Astrocyte of the spinal cord (primary cell): ENCODE measurements at regions not wholly inside any gene's neighbourhood (a gene's known extent, or its start where the extent isn't known, plus 50 kb on each side); places are given as distances from the start of the nearest gene placed in this dataset.
A peak's percentile ranks its signal among the peaks of the same experiment; 100 is the strongest.

ENCODE experiments used
- DNase-seq: peaks from one replicate; pipeline ENCODE4 v3.0.0; 2011; ENCODE audit warnings: low read depth, low spot score
- H3K4me3 ChIP-seq: 2 replicates; pipeline ENCODE4 v1.5.1; 2011; ENCODE audit warnings: low read depth, mild to moderate bottlenecking, low read length, moderate library complexity
- CTCF ChIP-seq: IDR thresholded peaks from 2 replicates; pipeline ENCODE4 v1.5.1; 2012; ENCODE audit warnings: low read depth, mild to moderate bottlenecking, low read length, inconsistent platforms
- in situ Hi-C: cut with HindIII; loops from 2 replicates; pipeline ENCODE4 v1.10.0; 2017; ENCODE audit warnings: low sequenced_read_pairs

- H3K4me3 ChIP-seq = no peak overlapping the region
- in situ Hi-C loops = no loop called here
- DNase-seq = no peak
- TF ChIP-seq CTCF = no peak
Measured at GRCh38 chr20:59493926-59494325, 110.4 kb upstream of the PHACTR3 start.

- DNase-seq = no peak
- in situ Hi-C loops = no loop called here
Measured at GRCh38 chr20:59495166-59495565, 109.2 kb upstream of the PHACTR3 start.

GRCh38 chr20:59495894-59496510 lies 108.3 kb upstream of the PHACTR3 start:
- no peak overlapping the region for H3K4me3 ChIP-seq
- in situ Hi-C loops = no loop called here
- peak; percentile 94 for TF ChIP-seq CTCF
- peak; percentile 61 for DNase-seq

More at GRCh38 chr20:59495166-59495565, 109.2 kb upstream of the PHACTR3 start:
- H3K4me3 ChIP-seq = no peak overlapping the region
- no peak for TF ChIP-seq CTCF

GRCh38 chr20:59498291-59498690 lies 106.0 kb upstream of the PHACTR3 start:
- no peak for TF ChIP-seq CTCF
- no peak overlapping the region for H3K4me3 ChIP-seq
- in situ Hi-C loops = no loop called here
- no peak for DNase-seq

- in situ Hi-C loops = no loop called here
- TF ChIP-seq CTCF = no peak
- no peak for DNase-seq
- no peak overlapping the region for H3K4me3 ChIP-seq
Measured at GRCh38 chr20:59499863-59500262, 104.5 kb upstream of the PHACTR3 start.

- in situ Hi-C loops = no loop called here
- no peak overlapping the region for H3K4me3 ChIP-seq
- DNase-seq = no peak
- TF ChIP-seq CTCF = no peak
Measured at GRCh38 chr20:59508729-59509128, 95.6 kb upstream of the PHACTR3 start.

- in situ Hi-C loops = no loop called here
- no peak for TF ChIP-seq CTCF
- no peak overlapping the region for H3K4me3 ChIP-seq
- DNase-seq = no peak
Measured at GRCh38 chr20:59512651-59513050, 91.7 kb upstream of the PHACTR3 start.
